Breast epithelium (tissue), 3 donors: ENCODE measurements at regions not wholly inside any gene's neighbourhood (a gene's known extent, or its start where the extent isn't known, plus 50 kb on each side); places are given as distances from the start of the nearest gene placed in this dataset.

Source experiments
- CTCF ChIP-seq, 3 donors: fragments of 450-650 bp; IDR thresholded peaks; one replicate each; pipeline ENCODE4 v1.5.1; 2016 to 2017; ENCODE audit warnings: antibody characterized with exemption in 3 of 3, mild to moderate bottlenecking in 3 of 3, moderate library complexity in 3 of 3
- POLR2A ChIP-seq: fragments of 450-650 bp; IDR thresholded peaks from one replicate; pipeline ENCODE4 v1.6.1; 2016; ENCODE audit warnings: antibody characterized with exemption, mild to moderate bottlenecking, moderate library complexity

GRCh38 chr6:145266432-145267075 is 468.8 kb downstream of the EPM2A start:
- TF ChIP-seq CTCF (IDR thresholded peaks at IDR 0.05) (no peak), POLR2A (no peak)
